HCT116 (cell line): ENCODE measurements at regions not wholly inside any gene's neighbourhood (a gene's known extent, or its start where the extent isn't known, plus 50 kb on each side); places are given as distances from the start of the nearest gene placed in this dataset.

Experiments
- ATAC-seq: fragments of 200-7000 bp; cut with Tn5 transposase; 2 replicates; pipeline ENCODE4 v1.9.1; 2020; ENCODE audit warnings: mild to moderate bottlenecking, moderate library complexity
- BruUV-seq: library from RNA; stranded (reverse); fragments of 400-500 nt; replicated peaks from 2 replicates; lab custom pipeline; 2021; lab: Mats Ljungman, UMichigan
- CTCF ChIA-PET: fragments of 300-600 bp; sonication (Branson Sonifier 250); formaldehyde crosslinking; loops from one replicate; lab custom pipeline; 2021; ENCODE audit warnings: antibody characterized with exemption; lab: Charles Lee
- POLR2A ChIA-PET: fragments of 300-600, 350-600 bp; sonication (Branson Sonifier 250); formaldehyde crosslinking; loops from one replicate; lab custom pipeline; 2021; ENCODE audit warnings: antibody characterized with exemption; lab: Charles Lee
- RAD21 ChIA-PET, 2 experiments: fragments of 300-600 bp; sonication (Branson Sonifier 250); formaldehyde crosslinking; loops; one replicate each; lab custom pipeline; 2023; ENCODE audit warnings: low total read pairs in 2 of 2; ENCODE audit not compliant: uncharacterized antibody in 2 of 2, unreplicated experiment in 2 of 2, low non-redundant PET in 1 of 2; lab: Charles Lee
- DNase-seq: peaks from one replicate; pipeline ENCODE4 v3.0.0-alpha.2; 2010; ENCODE audit warnings: low read depth, low spot score
- H2AFZ ChIP-seq: fragments of 200-600 bp; shearing (Covaris generic), sonication (generic); 2 replicates; pipeline ENCODE4 v1.6.1; 2017; ENCODE audit warnings: low read depth, mixed run types, mixed read lengths, antibody characterized with exemption, low read length; ENCODE audit not compliant: poor library complexity, severe bottlenecking
- H3K27ac ChIP-seq: 2 replicates; pipeline ENCODE4 v1.5.1; 2012; ENCODE audit warnings: low read depth, low read length
- H3K27me3 ChIP-seq: fragments of 200-600 bp; sonication (generic); 2 replicates; pipeline ENCODE4 v1.6.1; 2016; ENCODE audit warnings: mixed run types, low read length, mixed read lengths; ENCODE audit not compliant: insufficient read depth
- H3K36me3 ChIP-seq, 2 experiments: fragments of 200-500 bp in 1 of 2; fragments of 200-600 bp in 1 of 2; sonication (Bioruptor generic) in 1 of 2; sonication (generic) in 1 of 2; 2 replicates each; pipeline versions ENCODE4 v1.5.1 to v1.6.1; 2014 to 2016; ENCODE audit warnings: low read length in 2 of 2, inconsistent platforms in 1 of 2, mixed read lengths in 1 of 2, mixed run types in 1 of 2; ENCODE audit not compliant: insufficient read depth in 2 of 2, control insufficient read depth in 1 of 2
- H3K4me1 ChIP-seq, 2 experiments: fragments of 200-600 bp in 1 of 2; sonication (generic) in 1 of 2; 2 replicates each; pipeline versions ENCODE4 v1.5.1 to v1.6.1; 2012 to 2017; ENCODE audit warnings: low read length in 2 of 2, inconsistent platforms in 1 of 2, mild to moderate bottlenecking in 1 of 2, mixed read lengths in 1 of 2, mixed run types in 1 of 2, moderate library complexity in 1 of 2; ENCODE audit not compliant: insufficient read depth in 2 of 2, control insufficient read depth in 1 of 2
- H3K4me2 ChIP-seq: fragments of 200-600 bp; sonication (generic); 2 replicates; pipeline ENCODE4 v1.6.1; 2017; ENCODE audit warnings: mixed run types, low read length, mixed read lengths
- H3K4me3 ChIP-seq, 2 experiments: fragments of 200-600 bp in 1 of 2; sonication (generic) in 1 of 2; replicated peaks in 1 of 2; 2 replicates each; pipeline ENCODE4 v1.5.1; 2011 to 2016; ENCODE audit warnings: low read length in 2 of 2, control low read depth in 1 of 2, low read depth in 1 of 2, mild to moderate bottlenecking in 1 of 2, mixed read lengths in 1 of 2, mixed run types in 1 of 2
- H3K79me2 ChIP-seq: fragments of 200-600 bp; sonication (generic); 2 replicates; pipeline ENCODE4 v1.6.1; 2017; ENCODE audit warnings: mild to moderate bottlenecking, mixed run types, low read length, moderate library complexity, mixed read lengths; ENCODE audit not compliant: insufficient read depth
- H3K9ac ChIP-seq: fragments of 200-600 bp; sonication (generic); 2 replicates; pipeline ENCODE4 v1.6.1; 2016; ENCODE audit warnings: low read length, mixed read lengths
- H3K9me2 ChIP-seq: fragments of 200-600 bp; sonication (generic), shearing (Covaris generic); 2 replicates; pipeline ENCODE4 v1.6.1; 2017; ENCODE audit warnings: mixed run types, mild to moderate bottlenecking, moderate library complexity; ENCODE audit not compliant: insufficient read depth
- H3K9me3 ChIP-seq, 2 experiments: fragments of 200-500 bp in 1 of 2; fragments of 200-600 bp in 1 of 2; sonication (Bioruptor generic) in 1 of 2; sonication (generic) in 1 of 2; 2 replicates each; pipeline ENCODE4 v1.6.1; 2014 to 2017; ENCODE audit warnings: low read length in 2 of 2, mixed read lengths in 2 of 2, inconsistent platforms in 1 of 2, low read depth in 1 of 2, mild to moderate bottlenecking in 1 of 2, mixed run types in 1 of 2, moderate library complexity in 1 of 2; ENCODE audit not compliant: control insufficient read depth in 1 of 2, insufficient read depth in 1 of 2
- H4K20me1 ChIP-seq: fragments of 200-600 bp; sonication (generic), shearing (Covaris generic); 2 replicates; pipeline ENCODE4 v1.6.1; 2017; ENCODE audit warnings: mixed run types, mild to moderate bottlenecking, moderate library complexity; ENCODE audit not compliant: insufficient read depth
- CBX3 ChIP-seq: IDR thresholded peaks from 2 replicates; pipeline ENCODE4 v1.6.1; 2012; ENCODE audit warnings: low read depth
- CEBPB ChIP-seq: IDR thresholded peaks from 2 replicates; pipeline ENCODE4 v1.6.1; 2012; ENCODE audit warnings: low read depth
- EGR1 ChIP-seq: IDR thresholded peaks from 2 replicates; pipeline ENCODE4 v1.6.1; 2012; ENCODE audit warnings: low read depth
- ELF1 ChIP-seq: IDR thresholded peaks from 2 replicates; pipeline ENCODE4 v1.6.1; 2012; ENCODE audit warnings: low read depth, borderline replicate concordance
- EZH2phosphoT487 ChIP-seq: fragments of 200-600 bp; IDR thresholded peaks from 2 replicates; pipeline ENCODE4 v1.6.1; 2018; ENCODE audit warnings: antibody characterized with exemption, borderline replicate concordance
- POLR2A ChIP-seq: IDR thresholded peaks from 2 replicates; pipeline ENCODE4 v1.7.0; 2011; ENCODE audit warnings: borderline replicate concordance; ENCODE audit not compliant: insufficient read depth, insufficient read length; ENCODE audit errors: extremely low read depth
- POLR2AphosphoS5 ChIP-seq: IDR thresholded peaks from 2 replicates; pipeline ENCODE4 v1.6.1; 2011; ENCODE audit warnings: mild to moderate bottlenecking, low read depth, low read length, moderate library complexity
- RAD21 ChIP-seq: IDR thresholded peaks from 2 replicates; pipeline ENCODE4 v1.6.1; 2012; ENCODE audit warnings: low read depth, mild to moderate bottlenecking
- SIN3A ChIP-seq: IDR thresholded peaks from 2 replicates; pipeline ENCODE4 v1.6.1; 2012; ENCODE audit warnings: low read depth
- SP1 ChIP-seq: IDR thresholded peaks from 2 replicates; pipeline ENCODE4 v1.6.1; 2012; ENCODE audit warnings: low read depth
- SRF ChIP-seq: IDR thresholded peaks from 2 replicates; pipeline ENCODE4 v1.6.1; 2012; ENCODE audit warnings: low read depth
- YY1 ChIP-seq: IDR thresholded peaks from 2 replicates; pipeline ENCODE4 v1.6.1; 2011; ENCODE audit warnings: low read length, low read depth, moderate library complexity, mild to moderate bottlenecking; ENCODE audit not compliant: insufficient replicate concordance; ENCODE audit errors: extremely low read depth
- ZFX ChIP-seq: fragments of 450-650 bp; IDR thresholded peaks from 2 replicates; pipeline ENCODE4 v1.6.1; 2017
- intact Hi-C: fragments of 100-400 bp; cut with micrococcal nuclease; formaldehyde crosslinking; loops from 2 replicates; pipeline ENCODE4 v1.10.0; 2022
- TF ChIP-seq, protein P1 (sequence below): IDR thresholded peaks from 2 replicates; pipeline ENCODE4 v1.6.1; 2012; ENCODE audit warnings: low read depth
- TF ChIP-seq, protein P2 (sequence below): IDR thresholded peaks from 2 replicates; pipeline ENCODE4 v1.6.1; 2011; ENCODE audit warnings: mild to moderate bottlenecking, low read length, moderate library complexity; ENCODE audit not compliant: insufficient replicate concordance; ENCODE audit errors: extremely low read depth
- TF ChIP-seq, protein P3 (sequence below): IDR thresholded peaks from 2 replicates; pipeline ENCODE4 v1.6.1; 2012
- TF ChIP-seq, protein P4 (sequence below), 3 experiments: fragments of 200-600 bp in 1 of 3; sonication (generic) in 1 of 3; IDR thresholded peaks in 2 of 3; conservative IDR thresholded peaks in 1 of 3; 2 replicates each; pipeline ENCODE4 v1.5.1; 2012 to 2017; ENCODE audit warnings: low read depth in 2 of 3, low read length in 2 of 3, antibody characterized with exemption in 1 of 3, borderline replicate concordance in 1 of 3, control low read depth in 1 of 3, mild to moderate bottlenecking in 1 of 3, mixed read lengths in 1 of 3, mixed run types in 1 of 3, moderate library complexity in 1 of 3; ENCODE audit not compliant: insufficient read depth in 1 of 3

DNA sequence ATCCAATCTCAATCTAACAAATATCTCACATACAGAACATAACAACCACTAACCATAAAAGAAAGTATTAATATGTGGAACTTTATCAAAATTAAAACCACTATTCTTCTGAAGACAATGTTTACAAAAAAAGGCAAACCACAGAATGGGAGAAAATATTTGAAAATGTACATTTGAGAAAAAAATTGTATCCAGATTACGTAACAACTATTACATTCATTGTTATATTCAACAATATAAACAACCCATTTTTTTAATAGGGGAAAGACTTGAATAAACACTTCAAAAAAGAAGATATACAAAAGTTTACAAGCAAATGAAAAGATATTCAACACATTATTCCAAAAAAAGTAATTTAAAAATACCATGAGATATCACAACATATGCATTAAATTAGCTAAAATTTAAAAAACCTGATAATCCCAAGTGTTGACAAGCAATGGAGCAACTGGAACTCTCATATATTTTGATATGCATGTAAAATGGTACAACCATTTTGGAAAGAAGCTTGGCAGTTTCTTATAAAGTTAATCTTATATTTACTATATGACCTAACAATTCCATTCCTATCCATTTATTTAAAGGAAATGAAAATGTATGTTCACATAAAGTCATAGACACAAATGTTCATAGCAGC is 124.3 kb upstream of the CDYL start:
- H3K4me3 ChIP-seq, result no peak overlapping the region
- H3K9me3 ChIP-seq, result no peaks in the 10 kb centered on the region
- intact Hi-C loops, result no loop called here
- H3K27ac ChIP-seq, result no peak overlapping the region
- no peak overlapping the region for H2AFZ ChIP-seq
- no peaks in the 10 kb centered on the region for H3K27me3 ChIP-seq
- no peak for DNase-seq
- no peak overlapping the region for H3K9ac ChIP-seq
- no peaks in the 10 kb centered on the region for H4K20me1 ChIP-seq
- H3K36me3 ChIP-seq, result no peaks in the 10 kb centered on the region
- CTCF ChIA-PET, result no interaction called here
- H3K79me2 ChIP-seq, result no peaks in the 10 kb centered on the region
- H3K9me2 ChIP-seq, result no peaks in the 10 kb centered on the region
- TF ChIP-seq EZH2phosphoT487 (no peak), YY1 (no peak), CBX3 (no peak), SIN3A (no peak), ELF1 (no peak), SP1 (no peak), RAD21 (no peak), POLR2AphosphoS5 (no peak), SRF (no peak), EGR1 (no peak), CEBPB (no peak), ZFX (no peak), POLR2A (no peak)
- TF ChIP-seq, protein P1, sequence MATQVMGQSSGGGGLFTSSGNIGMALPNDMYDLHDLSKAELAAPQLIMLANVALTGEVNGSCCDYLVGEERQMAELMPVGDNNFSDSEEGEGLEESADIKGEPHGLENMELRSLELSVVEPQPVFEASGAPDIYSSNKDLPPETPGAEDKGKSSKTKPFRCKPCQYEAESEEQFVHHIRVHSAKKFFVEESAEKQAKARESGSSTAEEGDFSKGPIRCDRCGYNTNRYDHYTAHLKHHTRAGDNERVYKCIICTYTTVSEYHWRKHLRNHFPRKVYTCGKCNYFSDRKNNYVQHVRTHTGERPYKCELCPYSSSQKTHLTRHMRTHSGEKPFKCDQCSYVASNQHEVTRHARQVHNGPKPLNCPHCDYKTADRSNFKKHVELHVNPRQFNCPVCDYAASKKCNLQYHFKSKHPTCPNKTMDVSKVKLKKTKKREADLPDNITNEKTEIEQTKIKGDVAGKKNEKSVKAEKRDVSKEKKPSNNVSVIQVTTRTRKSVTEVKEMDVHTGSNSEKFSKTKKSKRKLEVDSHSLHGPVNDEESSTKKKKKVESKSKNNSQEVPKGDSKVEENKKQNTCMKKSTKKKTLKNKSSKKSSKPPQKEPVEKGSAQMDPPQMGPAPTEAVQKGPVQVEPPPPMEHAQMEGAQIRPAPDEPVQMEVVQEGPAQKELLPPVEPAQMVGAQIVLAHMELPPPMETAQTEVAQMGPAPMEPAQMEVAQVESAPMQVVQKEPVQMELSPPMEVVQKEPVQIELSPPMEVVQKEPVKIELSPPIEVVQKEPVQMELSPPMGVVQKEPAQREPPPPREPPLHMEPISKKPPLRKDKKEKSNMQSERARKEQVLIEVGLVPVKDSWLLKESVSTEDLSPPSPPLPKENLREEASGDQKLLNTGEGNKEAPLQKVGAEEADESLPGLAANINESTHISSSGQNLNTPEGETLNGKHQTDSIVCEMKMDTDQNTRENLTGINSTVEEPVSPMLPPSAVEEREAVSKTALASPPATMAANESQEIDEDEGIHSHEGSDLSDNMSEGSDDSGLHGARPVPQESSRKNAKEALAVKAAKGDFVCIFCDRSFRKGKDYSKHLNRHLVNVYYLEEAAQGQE, result no peak
- TF ChIP-seq, protein P2, sequence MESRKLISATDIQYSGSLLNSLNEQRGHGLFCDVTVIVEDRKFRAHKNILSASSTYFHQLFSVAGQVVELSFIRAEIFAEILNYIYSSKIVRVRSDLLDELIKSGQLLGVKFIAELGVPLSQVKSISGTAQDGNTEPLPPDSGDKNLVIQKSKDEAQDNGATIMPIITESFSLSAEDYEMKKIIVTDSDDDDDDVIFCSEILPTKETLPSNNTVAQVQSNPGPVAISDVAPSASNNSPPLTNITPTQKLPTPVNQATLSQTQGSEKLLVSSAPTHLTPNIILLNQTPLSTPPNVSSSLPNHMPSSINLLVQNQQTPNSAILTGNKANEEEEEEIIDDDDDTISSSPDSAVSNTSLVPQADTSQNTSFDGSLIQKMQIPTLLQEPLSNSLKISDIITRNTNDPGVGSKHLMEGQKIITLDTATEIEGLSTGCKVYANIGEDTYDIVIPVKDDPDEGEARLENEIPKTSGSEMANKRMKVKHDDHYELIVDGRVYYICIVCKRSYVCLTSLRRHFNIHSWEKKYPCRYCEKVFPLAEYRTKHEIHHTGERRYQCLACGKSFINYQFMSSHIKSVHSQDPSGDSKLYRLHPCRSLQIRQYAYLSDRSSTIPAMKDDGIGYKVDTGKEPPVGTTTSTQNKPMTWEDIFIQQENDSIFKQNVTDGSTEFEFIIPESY, result no peak
- TF ChIP-seq, protein P3, sequence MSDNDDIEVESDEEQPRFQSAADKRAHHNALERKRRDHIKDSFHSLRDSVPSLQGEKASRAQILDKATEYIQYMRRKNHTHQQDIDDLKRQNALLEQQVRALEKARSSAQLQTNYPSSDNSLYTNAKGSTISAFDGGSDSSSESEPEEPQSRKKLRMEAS, result no peak
- TF ChIP-seq, protein P4, sequence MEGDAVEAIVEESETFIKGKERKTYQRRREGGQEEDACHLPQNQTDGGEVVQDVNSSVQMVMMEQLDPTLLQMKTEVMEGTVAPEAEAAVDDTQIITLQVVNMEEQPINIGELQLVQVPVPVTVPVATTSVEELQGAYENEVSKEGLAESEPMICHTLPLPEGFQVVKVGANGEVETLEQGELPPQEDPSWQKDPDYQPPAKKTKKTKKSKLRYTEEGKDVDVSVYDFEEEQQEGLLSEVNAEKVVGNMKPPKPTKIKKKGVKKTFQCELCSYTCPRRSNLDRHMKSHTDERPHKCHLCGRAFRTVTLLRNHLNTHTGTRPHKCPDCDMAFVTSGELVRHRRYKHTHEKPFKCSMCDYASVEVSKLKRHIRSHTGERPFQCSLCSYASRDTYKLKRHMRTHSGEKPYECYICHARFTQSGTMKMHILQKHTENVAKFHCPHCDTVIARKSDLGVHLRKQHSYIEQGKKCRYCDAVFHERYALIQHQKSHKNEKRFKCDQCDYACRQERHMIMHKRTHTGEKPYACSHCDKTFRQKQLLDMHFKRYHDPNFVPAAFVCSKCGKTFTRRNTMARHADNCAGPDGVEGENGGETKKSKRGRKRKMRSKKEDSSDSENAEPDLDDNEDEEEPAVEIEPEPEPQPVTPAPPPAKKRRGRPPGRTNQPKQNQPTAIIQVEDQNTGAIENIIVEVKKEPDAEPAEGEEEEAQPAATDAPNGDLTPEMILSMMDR (IDR thresholded peaks at IDR 0.05 in 2 of 3, conservative IDR thresholded peaks at IDR 0.05 in 1 of 3; ENCODE audit: borderline replicate concordance in 1 of 3, insufficient read depth in 1 of 3, low read depth in 2 of 3, low read length in 2 of 3), result no peak
- BruUV-seq, result no TSS peak
- H3K4me2 ChIP-seq, result no peak overlapping the region
- H3K4me1 ChIP-seq, result peaks cover 7 to 12% of the 10 kb centered on the region in 2 experiments
- POLR2A ChIA-PET, result no interaction called here
- RAD21 ChIA-PET, result no interaction called here
- ATAC-seq, result no peak
